Mesodermal cell (in vitro differentiated cells): ENCODE measurements at regions not wholly inside any gene's neighbourhood (a gene's known extent, or its start where the extent isn't known, plus 50 kb on each side); places are given as distances from the start of the nearest gene placed in this dataset.

ENCODE experiments used
- H3K27ac ChIP-seq: 2 replicates; pipeline ENCODE4 v1.7.0; 2013; ENCODE audit warnings: mild to moderate bottlenecking, low read depth, low read length, moderate library complexity; ENCODE audit not compliant: severe bottlenecking
- H3K36me3 ChIP-seq: 2 replicates; pipeline ENCODE4 v1.7.1; 2013; ENCODE audit warnings: mild to moderate bottlenecking, low read length, moderate library complexity; ENCODE audit not compliant: control insufficient read depth, insufficient read depth
- H3K4me1 ChIP-seq: one replicate; pipeline ENCODE4 v1.7.1; 2013; ENCODE audit warnings: mild to moderate bottlenecking, low read length; ENCODE audit not compliant: insufficient read depth, control insufficient read depth, poor library complexity, severe bottlenecking
- H3K4me3 ChIP-seq: 2 replicates; pipeline ENCODE4 v1.7.0; 2013; ENCODE audit warnings: low read length, control low read depth, mild to moderate bottlenecking; ENCODE audit not compliant: insufficient read depth, poor library complexity, severe bottlenecking; ENCODE audit errors: extremely low read depth
- H3K9me3 ChIP-seq: 2 replicates; pipeline ENCODE4 v1.7.1; 2013; ENCODE audit warnings: mild to moderate bottlenecking, low read length, moderate library complexity; ENCODE audit not compliant: control insufficient read depth
- WGBS, 2 experiments: methylation state at CpG; one replicate each; pipeline ENCODE4 v1.1.5; 2013; ENCODE audit warnings: missing lambda C conversion rate in 2 of 2; ENCODE audit not compliant: insufficient coverage in 2 of 2; 5-methylcytosine and 5-hydroxymethylcytosine counted together

GRCh38 chr1:37310064-37310463 lies 164.3 kb upstream of the ZC3H12A start:
- no peak overlapping the region for H3K4me3 ChIP-seq
- no peaks in the 10 kb centered on the region for H3K9me3 ChIP-seq
- no peak overlapping the region for H3K27ac ChIP-seq
- no peaks in the 10 kb centered on the region for H3K4me1 ChIP-seq
- H3K36me3 ChIP-seq: no peaks in the 10 kb centered on the region
- 80 to 81% methylated on average over 4 to 10 of the region's 13 CpGs for WGBS, 2 experiments

- no CpG with 5 or more reads among the region's 4 CpGs for WGBS, 2 experiments
- H3K27ac ChIP-seq: no peak overlapping the region
- no peaks in the 10 kb centered on the region for H3K36me3 ChIP-seq
- H3K9me3 ChIP-seq: no peaks in the 10 kb centered on the region
- H3K4me3 ChIP-seq: no peak overlapping the region
- H3K4me1 ChIP-seq: no peaks in the 10 kb centered on the region
These were observed 159.0 kb upstream of the ZC3H12A start for GRCh38 chr1:37315371-37315846.

GRCh38 chr1:37317870-37318467 lies 156.4 kb upstream of the ZC3H12A start:
- no peaks in the 10 kb centered on the region for H3K4me1 ChIP-seq
- H3K4me3 ChIP-seq: no peak overlapping the region
- 78 to 79% methylated on average over 25 to 33 of the region's 35 CpGs for WGBS, 2 experiments
- H3K27ac ChIP-seq: no peak overlapping the region
- no peaks in the 10 kb centered on the region for H3K9me3 ChIP-seq
- H3K36me3 ChIP-seq: no peaks in the 10 kb centered on the region

GRCh38 chr1:37318490-37318889 lies 155.9 kb upstream of the ZC3H12A start:
- Histone ChIP-seq H3K4me3 (no peak overlapping the region), H3K27ac (no peak overlapping the region)
- 81 to 88% methylated on average over 14 to 20 of the region's 20 CpGs for WGBS, 2 experiments

GRCh38 chr1:37319284-37319683 lies 155.1 kb upstream of the ZC3H12A start:
- WGBS, 2 experiments: 67 to 82% methylated on average over 2 to 4 of the region's 5 CpGs
- Histone ChIP-seq H3K27ac (no peak overlapping the region), H3K9me3 (no peaks in the 10 kb centered on the region), H3K4me1 (no peaks in the 10 kb centered on the region), H3K36me3 (no peaks in the 10 kb centered on the region), H3K4me3 (no peak overlapping the region)

More at GRCh38 chr1:37318490-37318889, 155.9 kb upstream of the ZC3H12A start:
- H3K9me3 ChIP-seq: no peaks in the 10 kb centered on the region
- no peaks in the 10 kb centered on the region for H3K36me3 ChIP-seq
- H3K4me1 ChIP-seq: no peaks in the 10 kb centered on the region

GRCh38 chr1:37323486-37324377 lies 150.6 kb upstream of the ZC3H12A start:
- H3K9me3 ChIP-seq: no peaks in the 10 kb centered on the region
- H3K27ac ChIP-seq: no peak overlapping the region
- WGBS, 2 experiments: 29 to 62% methylated on average over 8 to 10 of the region's 19 CpGs
- no peaks in the 10 kb centered on the region for H3K4me1 ChIP-seq
- no peaks in the 10 kb centered on the region for H3K36me3 ChIP-seq
- H3K4me3 ChIP-seq: no peak overlapping the region

GRCh38 chr1:37325010-37325409 lies 149.4 kb upstream of the ZC3H12A start:
- H3K4me1 ChIP-seq: no peaks in the 10 kb centered on the region
- WGBS, 2 experiments: 83% methylated on average over 2 of the region's 2 CpGs; no CpG with 5 or more reads in 1 of the 2 experiments
- H3K36me3 ChIP-seq: no peaks in the 10 kb centered on the region

GRCh38 chr1:37325509-37326437 lies 148.6 kb upstream of the ZC3H12A start:
- WGBS, 2 experiments: 75 to 83% methylated on average over 9 to 10 of the region's 11 CpGs
- no peaks in the 10 kb centered on the region for H3K9me3 ChIP-seq
- no peak overlapping the region for H3K4me3 ChIP-seq
- H3K36me3 ChIP-seq: no peaks in the 10 kb centered on the region
- no peak overlapping the region for H3K27ac ChIP-seq
- no peaks in the 10 kb centered on the region for H3K4me1 ChIP-seq

More at GRCh38 chr1:37325010-37325409, 149.4 kb upstream of the ZC3H12A start:
- H3K9me3 ChIP-seq: no peaks in the 10 kb centered on the region
- H3K27ac ChIP-seq: no peak overlapping the region
- H3K4me3 ChIP-seq: no peak overlapping the region

- Histone ChIP-seq H3K4me3 (no peak overlapping the region), H3K9me3 (no peaks in the 10 kb centered on the region), H3K27ac (no peak overlapping the region), H3K36me3 (no peaks in the 10 kb centered on the region), H3K4me1 (no peaks in the 10 kb centered on the region)
- 84 to 90% methylated on average over 2 to 7 of the region's 9 CpGs for WGBS, 2 experiments
These were observed 142.3 kb upstream of the ZC3H12A start for GRCh38 chr1:37332126-37332525.

GRCh38 chr1:37338658-37339057 lies 135.7 kb upstream of the ZC3H12A start:
- Histone ChIP-seq H3K4me1 (no peaks in the 10 kb centered on the region), H3K4me3 (no peak overlapping the region), H3K9me3 (no peaks in the 10 kb centered on the region), H3K27ac (no peak overlapping the region), H3K36me3 (no peaks in the 10 kb centered on the region)
- 83 to 90% methylated on average over 2 of the region's 2 CpGs for WGBS, 2 experiments
